HS-5 (cell line): ENCODE measurements at regions not wholly inside any gene's neighbourhood (a gene's known extent, or its start where the extent isn't known, plus 50 kb on each side); places are given as distances from the start of the nearest gene placed in this dataset.
"Not testable (repeated sequence)": the region's sequence is repeated elsewhere in the genome, so short reads cannot be mapped to it uniquely, and the experiment has no call there.

ENCODE experiments used
- DNase-seq: peaks from one replicate; pipeline ENCODE4 v3.0.0-alpha.2; 2012; ENCODE audit warnings: low read depth

GRCh38 chr4:79609817-79610216, 201.8 kb upstream of the GK2 start:
- no peak for DNase-seq

GRCh38 chr4:79607979-79608378, 200.0 kb upstream of the GK2 start:
- no peak for DNase-seq

DNA sequence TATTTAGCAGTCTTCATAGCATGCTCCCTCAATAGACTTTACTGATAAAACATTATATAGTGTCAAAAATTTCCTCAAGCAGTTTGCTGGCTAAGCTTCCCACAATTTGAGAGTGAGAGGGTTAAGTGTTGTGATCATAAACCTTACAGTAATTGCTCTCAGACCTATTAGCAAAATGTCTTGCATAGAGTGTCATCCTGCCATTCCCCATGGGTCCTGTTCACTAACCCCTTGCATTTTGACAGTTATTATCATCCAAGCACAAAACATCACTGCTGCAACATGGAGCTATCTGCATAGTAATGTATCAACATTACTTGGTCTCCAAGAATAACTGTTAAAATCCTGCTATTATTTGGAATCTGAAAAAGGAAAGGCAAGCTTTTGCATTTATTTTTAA, 196.1 kb upstream of the GK2 start:
- no peak for DNase-seq

DNA sequence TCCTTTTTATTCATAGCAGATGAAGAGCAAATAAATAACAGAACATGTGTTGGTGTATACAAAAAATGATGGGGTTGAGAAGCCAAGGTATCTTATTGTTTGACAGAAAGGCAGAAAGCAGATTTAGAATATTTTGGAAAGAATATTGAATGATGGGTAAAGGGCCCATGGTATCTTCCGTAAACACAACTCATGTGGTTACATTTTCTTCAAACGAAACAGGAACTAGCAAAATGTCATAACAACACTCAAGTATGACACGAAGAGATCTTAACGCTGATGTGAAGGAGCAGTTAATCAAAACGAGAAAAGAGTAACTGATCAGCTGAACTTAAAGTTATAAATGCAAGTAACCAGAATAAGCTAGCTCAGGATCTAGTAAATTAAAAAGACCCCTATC, 195.7 kb upstream of the GK2 start:
- DNase-seq, result no peak

DNA sequence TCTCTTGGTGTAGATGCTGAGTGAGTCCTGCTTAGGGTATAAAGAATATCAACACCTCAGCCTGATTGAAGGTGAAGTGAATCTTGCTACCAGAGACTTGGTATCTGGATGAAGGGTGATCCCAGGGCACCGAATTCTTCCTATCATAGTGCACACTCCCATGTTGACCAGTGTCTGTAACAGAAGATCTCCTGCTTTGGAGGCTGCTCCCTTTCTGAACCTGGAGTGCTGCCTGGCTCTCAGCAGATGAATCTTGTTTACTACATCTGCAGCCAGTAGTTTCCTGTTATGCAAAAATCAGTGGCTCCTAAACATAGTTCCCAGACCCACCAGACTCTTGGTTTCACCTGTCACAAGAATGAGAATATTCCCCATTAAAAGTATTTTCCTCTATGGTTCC, 191.7 kb upstream of the GK2 start:
- DNase-seq, result no peak

DNA sequence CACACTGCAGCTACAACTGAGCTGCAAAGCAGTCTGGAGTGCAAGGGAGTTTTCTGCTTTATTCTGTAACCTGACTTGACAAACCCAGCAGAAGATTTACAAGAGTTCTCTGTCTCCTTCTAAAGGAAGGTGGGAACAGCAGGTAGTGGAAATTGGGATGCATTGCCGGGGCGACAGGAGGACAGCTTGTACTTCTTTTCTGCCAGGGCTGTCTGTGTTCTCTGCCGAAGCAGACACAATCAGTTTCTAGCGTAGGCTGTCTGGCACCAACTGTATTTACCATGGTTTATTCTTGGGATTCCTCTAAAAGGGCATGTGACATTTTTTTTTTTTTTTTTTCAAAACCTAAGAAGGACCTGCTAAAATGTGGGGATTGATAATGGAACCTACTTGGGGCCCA, 190.8 kb upstream of the GK2 start:
- no peak for DNase-seq

DNA sequence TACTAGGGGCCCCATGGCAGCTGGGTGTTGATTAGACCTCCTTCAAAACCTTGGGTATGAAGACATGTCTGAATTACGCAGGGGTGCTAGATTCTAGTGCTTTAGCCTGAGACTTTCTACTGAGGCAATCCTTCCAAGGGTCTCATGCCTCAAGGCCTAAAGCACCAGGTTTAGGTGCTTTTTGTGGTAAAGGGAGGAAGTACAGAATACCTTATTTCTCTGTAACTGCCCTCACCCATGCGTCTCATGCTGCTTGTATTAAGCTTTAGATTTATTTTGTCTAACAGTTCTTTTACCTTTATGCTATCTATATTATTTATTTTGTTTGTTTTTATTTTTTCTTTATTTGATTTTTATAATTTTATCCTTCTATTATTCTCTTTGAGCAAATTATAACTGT, 190.2 kb upstream of the GK2 start:
- DNase-seq, result no peak

DNA sequence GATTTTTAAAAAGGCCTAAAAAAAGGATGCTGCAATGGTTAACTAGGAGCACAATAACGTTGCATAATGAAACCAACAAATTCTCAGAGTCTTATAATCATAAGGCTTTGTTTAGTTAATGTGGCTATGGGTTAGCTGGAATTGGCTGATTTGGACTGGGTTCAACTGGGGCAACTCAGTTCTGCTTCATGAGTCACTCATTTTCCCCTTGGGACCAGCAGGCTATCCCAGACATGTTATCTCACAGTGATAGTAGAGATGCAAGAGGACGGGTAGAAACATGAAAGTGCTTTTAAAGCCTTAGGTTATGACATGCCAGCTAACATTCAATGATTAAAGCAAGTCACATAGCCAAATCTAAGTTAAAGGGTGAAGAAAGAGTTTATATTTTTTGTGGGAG, 189.2 kb upstream of the GK2 start:
- peak; percentile 26 for DNase-seq

GRCh38 chr4:79592218-79592617, 184.2 kb upstream of the GK2 start:
- DNase-seq, result not testable (repeated sequence)

DNA sequence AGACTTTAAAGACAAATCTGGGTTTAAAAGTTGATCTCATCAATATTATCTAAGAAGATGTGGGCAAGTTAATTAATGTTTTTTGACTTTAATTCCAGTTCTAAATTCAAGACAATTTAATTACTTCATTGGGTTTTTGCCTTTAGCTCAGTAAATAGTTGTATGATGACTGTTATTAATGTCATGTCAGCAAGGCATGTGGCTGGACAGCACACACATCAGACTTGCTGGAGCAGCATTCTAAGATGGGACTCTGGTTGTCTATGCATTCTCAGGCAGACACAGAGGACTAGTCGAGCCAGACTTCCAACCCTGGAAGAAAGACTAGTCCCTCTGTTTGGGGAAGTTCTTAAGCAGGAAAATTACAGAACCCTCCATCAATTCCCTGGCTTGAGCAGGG, 180.7 kb upstream of the GK2 start:
- no peak for DNase-seq

- not testable (repeated sequence) for DNase-seq
These were observed 179.2 kb upstream of the GK2 start for GRCh38 chr4:79587207-79587606.

DNA sequence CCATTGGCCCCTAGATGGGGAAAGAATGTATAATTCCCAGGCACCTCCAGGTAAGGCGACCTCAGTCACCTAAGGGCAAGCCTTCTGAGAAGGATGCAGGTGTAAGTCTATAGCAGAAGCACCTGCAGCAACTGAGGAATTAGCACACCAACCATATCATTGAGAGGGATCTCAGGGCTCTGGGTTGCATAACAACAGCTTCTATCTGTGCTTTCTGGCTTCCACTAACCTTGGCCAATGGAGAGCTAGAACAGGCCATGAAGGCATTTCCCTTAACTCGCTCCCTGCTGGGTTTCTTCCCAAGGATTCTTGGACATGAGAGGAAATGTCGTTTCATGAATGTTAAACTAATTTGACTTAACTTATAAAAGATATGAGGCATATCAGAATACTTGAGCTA, 177.8 kb upstream of the GK2 start:
- DNase-seq, result no peak

DNA sequence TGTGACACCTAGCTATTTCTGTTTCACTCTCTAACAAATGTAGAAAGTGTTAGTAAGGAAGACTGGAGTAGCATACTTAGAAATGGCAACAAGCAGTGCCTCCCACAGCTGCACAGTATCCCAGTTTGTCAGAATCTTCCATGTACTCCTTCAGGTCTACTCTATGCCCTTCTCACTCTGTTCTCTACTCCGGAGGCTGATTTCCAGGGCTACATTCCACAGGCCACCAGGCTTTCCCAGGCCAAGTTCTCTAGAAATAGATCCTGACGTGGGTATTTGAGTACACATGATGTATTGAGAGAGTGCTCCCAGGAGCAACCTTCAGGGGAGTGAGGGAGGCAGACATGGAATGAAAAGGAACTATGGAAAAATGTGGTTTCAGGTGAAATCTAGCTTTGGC, 177.3 kb upstream of the GK2 start:
- DNase-seq, result no peak

- no peak for DNase-seq
These were observed 176.9 kb upstream of the GK2 start for GRCh38 chr4:79584902-79585301.

GRCh38 chr4:79584352-79584751, 176.3 kb upstream of the GK2 start:
- no peak for DNase-seq

- no peak for DNase-seq
These were observed 170.6 kb upstream of the GK2 start for GRCh38 chr4:79578606-79579005.

GRCh38 chr4:79576429-79576753, 168.4 kb upstream of the GK2 start:
- DNase-seq, result no peak

- no peak for DNase-seq
These were observed 167.8 kb upstream of the GK2 start for GRCh38 chr4:79575709-79576428.

DNA sequence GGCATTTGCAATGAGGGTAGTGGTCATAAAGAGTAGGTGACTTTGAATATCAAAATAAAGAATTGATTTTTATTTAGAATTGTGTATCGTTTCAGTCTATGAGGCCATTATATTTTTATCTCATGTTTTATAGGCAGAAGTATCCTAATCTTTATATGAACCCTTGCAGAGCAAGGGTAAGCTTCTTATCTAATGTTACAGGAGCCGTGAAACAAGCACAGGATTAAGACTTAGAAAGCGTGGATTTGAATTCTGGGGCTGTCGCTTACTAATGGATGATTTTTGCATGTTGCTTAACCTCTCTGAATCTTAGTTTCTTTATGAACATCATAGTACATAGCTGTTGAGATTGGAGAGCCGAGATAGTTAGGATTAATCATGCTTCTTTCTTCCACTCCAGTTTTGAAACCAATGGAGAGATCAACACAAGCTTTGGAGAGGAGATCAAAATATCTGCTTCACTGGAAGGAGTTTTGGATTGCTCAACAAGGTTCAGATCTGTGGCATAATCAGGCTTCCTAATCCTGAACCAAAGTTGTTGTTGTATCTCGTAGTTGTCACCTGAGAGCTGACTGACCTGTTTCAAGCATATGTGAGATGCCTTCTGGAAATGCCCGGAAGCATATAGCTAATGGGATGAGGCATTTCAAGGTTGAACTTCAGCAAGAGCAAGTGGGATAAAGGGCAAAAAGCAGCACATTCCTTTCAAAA, 166.9 kb upstream of the GK2 start:
- DNase-seq, result no peak

- no peak for DNase-seq
These were observed 155.2 kb upstream of the GK2 start for GRCh38 chr4:79563219-79563618.

DNA sequence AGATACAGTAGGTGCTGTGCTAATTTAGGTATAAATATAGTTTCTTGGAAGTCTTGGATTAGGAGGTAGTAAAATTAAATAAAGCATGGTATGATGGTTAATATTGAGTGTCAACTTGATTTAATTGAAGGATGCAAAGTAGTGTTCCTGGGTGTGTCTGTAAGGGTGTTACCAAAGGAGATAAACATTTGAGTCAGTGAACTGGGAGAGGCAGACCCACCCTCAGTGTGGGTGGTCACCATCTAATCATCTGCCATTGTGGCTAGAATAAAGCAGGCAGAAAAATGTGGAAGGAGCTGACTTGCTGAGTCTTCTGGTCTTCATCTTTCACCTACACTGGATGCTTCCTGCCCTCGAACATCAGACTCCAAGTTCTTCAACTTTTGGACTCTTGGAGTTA, 153.7 kb upstream of the GK2 start:
- DNase-seq, result no peak

DNA sequence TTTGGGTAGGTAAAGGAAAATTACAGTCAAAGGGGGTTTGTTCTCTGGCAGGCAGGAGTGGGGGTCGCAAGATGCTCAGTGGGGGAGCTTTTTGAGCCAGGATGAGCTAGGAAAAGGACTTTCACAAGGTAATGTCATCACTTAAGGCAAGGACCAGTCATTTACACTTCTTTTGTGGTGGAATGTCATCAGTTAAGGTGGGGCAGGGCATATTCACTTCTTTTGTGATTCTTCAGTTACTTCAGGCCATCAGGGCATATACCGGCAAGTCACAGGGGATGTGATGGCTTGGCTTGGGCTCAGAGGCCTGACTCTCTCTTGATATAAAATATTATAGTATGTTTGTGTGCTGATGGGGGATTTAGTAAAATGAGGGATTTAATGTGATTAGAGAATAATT, 151.4 kb upstream of the GK2 start:
- not testable (repeated sequence) for DNase-seq

DNA sequence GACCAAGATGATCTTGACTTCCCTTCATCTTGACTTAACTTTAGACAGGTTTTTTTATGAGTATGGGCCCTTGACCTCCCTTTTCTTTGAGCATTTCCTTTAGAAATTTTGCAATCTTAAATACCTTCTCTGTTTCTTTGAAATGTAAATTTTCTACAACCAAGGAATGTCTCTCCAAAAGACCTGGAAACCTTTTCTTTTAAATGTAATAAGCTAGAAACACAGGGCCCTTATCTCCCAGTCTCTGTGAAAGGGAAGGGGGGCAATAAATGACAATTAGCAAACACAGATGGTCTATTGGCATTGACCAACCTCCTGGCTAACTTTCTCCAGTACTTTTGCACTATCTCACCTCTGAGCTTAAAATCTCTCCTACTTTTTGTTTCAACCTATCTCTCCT, 144.3 kb upstream of the GK2 start:
- DNase-seq, result no peak

DNA sequence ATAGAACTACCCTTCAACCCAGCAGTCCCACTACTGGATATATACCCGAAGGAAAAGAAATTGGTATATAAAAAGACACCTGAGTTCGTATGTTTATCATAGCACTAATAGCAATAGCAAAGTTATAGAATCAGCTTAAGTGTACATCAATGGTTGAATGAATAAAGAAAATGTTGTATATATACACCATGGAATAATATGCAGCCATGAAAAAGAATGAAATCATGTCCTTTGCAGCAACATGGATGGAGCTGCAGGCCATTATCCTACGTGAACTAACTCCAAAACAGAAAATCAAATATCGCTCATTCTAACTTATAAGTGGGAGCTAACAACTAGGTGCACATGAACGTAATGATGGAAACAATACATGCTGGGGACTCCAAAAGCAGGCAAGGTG, 143.5 kb upstream of the GK2 start:
- no peak for DNase-seq
